ENCODE measurements at regions not wholly inside any gene's neighbourhood (a gene's known extent, or its start where the extent isn't known, plus 50 kb on each side); places are given as distances from the start of the nearest gene placed in this dataset.

DNA sequence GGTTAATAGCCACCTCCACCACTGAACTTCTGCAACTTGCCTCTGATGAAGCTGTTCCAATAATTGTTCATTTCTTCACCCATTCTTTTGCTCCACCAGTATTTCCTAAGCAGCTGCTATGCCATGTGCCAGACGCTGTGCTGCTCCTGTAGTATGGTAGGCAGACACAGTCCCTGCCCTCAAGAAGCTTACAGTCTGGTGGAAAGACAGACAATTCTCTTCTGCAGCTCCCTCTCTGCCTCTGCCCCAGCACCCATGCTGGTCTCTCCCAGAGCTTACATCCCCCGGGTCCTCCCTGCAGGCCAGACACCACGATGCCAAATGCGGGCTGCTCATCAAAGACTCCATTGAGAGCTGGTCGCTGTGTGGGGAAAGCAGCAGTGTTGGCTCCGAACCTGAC is 111.6 kb upstream of the ESRRB start:
- peaks cover 2% of the 10 kb centered on the region for H3K36me3 Mint-ChIP-seq (ENCODE audit: insufficient read depth)
- H3K27ac Mint-ChIP-seq (ENCODE audit: low read depth) = no peak overlapping the region
- no peaks in the 10 kb centered on the region for H3K4me1 Mint-ChIP-seq
- no peak for ATAC-seq (replicated peaks; ENCODE audit: extremely low read depth, poor library complexity, severe bottlenecking)
- no peak overlapping the region for H3K4me3 Mint-ChIP-seq
- DNase-seq (ENCODE audit: low spot score in 2 of 2) = no peak
- H3K27me3 Mint-ChIP-seq = peaks cover 36% of the 10 kb centered on the region
- no peaks in the 10 kb centered on the region for H3K9me3 Mint-ChIP-seq

DNA sequence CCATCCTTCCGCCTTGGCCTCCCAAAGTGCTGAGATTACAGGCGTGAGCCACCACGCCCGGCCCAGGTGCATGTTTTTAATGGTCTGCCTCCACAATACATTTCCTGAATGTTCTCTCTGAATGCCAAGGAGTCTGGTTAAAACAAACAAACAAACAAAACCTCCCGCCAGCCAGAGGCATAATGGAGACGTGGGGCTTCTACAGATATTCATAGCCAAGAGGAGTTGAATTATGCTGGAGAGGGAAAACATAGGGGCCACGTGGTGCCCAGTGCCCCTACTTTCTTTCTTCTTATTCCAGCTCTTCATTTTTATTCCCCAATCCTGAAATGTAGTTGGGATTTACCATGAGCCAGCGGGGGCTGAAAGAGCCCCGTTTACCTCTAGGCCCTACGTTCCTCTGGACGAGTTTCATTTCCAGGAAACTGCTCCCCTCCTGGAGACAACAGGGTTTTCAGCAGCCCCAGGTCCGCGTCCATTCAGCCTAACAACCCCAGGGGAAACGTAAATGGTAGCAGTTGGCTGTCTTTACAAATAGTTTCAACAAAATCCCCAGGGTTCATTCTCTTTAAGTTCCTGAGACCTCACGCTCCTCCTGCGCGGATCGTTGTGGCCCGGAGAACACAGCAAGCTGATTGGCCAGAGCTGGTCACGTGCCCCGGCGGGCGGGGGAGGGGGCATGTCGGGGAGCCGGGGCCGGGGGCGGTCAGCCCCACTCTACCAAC is 108.5 kb upstream of the ESRRB start:
- no peak overlapping the region for H3K4me3 Mint-ChIP-seq
- ATAC-seq (replicated peaks; ENCODE audit: extremely low read depth, poor library complexity, severe bottlenecking) (no peak), DNase-seq (ENCODE audit: low spot score in 2 of 2) (no peak)
- peaks cover 2% of the 10 kb centered on the region for H3K36me3 Mint-ChIP-seq (ENCODE audit: insufficient read depth)
- peaks cover 38% of the 10 kb centered on the region for H3K27me3 Mint-ChIP-seq
- no peaks in the 10 kb centered on the region for H3K9me3 Mint-ChIP-seq
- H3K27ac Mint-ChIP-seq (ENCODE audit: low read depth) = no peak overlapping the region
- H3K4me1 Mint-ChIP-seq = no peaks in the 10 kb centered on the region

DNA sequence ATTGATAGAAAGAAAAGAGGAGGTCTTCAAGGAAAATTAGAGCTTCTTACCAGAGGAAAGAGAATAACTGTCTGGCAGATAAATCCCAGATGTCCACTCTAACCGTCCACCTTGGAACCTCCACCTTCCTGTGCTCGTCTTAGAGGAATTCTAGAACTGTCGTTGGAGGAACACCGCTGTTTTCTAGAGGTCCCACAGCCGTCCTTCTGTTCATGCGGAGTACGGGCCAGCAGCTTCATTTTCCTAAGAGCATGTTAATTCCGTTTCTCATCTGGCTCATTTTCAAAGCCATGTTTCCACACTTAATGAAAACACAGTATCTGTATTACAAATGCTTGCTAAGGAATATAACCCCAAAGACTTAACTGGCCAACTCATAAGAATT is 107.9 kb upstream of the ESRRB start:
- no peak overlapping the region for H3K4me3 Mint-ChIP-seq
- H3K27me3 Mint-ChIP-seq = peaks cover 38% of the 10 kb centered on the region
- no peaks in the 10 kb centered on the region for H3K4me1 Mint-ChIP-seq
- peaks cover 6% of the 10 kb centered on the region for H3K36me3 Mint-ChIP-seq (ENCODE audit: insufficient read depth)
- DNase-seq (ENCODE audit: low spot score in 2 of 2) = no peak
- ATAC-seq (replicated peaks; ENCODE audit: extremely low read depth, poor library complexity, severe bottlenecking) = no peak
- H3K9me3 Mint-ChIP-seq = no peaks in the 10 kb centered on the region
- no peak overlapping the region for H3K27ac Mint-ChIP-seq (ENCODE audit: low read depth)

DNA sequence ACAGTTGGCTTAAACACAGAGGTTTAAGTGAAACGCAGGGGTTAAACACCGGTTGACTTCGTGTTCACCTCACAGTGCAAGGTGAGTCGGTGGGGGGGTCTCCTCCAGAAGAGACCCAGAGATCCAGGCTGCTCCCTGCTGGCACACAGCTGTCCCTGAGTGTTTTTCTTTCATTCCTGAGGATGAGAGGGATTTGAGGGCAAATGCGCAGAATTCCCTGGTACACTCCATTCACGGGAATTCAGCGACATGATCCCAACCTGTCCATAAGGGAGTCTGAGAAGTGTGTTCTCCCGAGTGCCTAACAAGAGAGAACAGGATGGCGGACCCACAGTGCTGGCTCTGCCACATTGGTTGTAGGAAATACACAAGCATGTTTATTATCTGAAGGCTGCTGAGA is 107.2 kb upstream of the ESRRB start:
- H3K36me3 Mint-ChIP-seq (ENCODE audit: insufficient read depth) = peaks cover 6% of the 10 kb centered on the region
- H3K4me1 Mint-ChIP-seq = no peaks in the 10 kb centered on the region
- ATAC-seq (replicated peaks; ENCODE audit: extremely low read depth, poor library complexity, severe bottlenecking) (no peak), DNase-seq (ENCODE audit: low spot score in 2 of 2) (no peak)
- H3K27ac Mint-ChIP-seq (ENCODE audit: low read depth) = no peak overlapping the region
- H3K9me3 Mint-ChIP-seq = no peaks in the 10 kb centered on the region
- peaks cover 38% of the 10 kb centered on the region for H3K27me3 Mint-ChIP-seq
- H3K4me3 Mint-ChIP-seq = no peak overlapping the region

DNA sequence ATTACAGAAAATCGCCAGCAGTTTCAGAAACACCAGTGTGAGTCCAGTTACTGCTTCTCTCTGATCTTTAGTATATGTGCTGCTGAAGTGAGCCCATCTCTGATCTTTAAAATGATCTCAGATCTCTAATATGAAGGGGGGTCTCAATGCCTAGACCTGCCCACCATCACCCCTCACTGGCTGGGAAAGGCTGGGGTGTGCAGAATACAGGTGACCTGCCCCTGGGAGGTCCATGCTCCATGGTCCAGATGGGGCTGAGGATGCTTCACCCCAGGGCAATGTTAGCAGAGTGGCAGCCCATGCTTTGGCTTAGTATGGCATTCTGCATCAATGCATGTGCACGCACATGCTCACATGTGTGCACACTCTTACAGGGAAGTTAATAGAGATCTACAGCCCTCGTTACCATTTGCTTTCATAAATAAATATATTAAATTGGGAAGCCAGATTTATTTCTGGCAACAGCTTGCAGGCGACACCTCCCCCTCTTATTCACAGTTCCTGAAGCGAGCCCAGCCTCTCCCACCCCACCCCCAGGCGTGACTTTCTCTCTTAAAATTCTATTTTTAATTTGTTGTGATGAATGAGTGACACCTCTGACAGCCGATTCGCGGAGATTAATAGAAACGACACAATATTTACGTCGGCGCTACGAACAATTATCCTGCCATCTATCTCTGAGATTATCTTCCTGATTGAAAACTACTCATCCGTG is 104.7 kb upstream of the ESRRB start:
- Mint-ChIP-seq H3K27me3 (peaks cover 15% of the 10 kb centered on the region), H3K4me3 (no peak overlapping the region), H3K27ac (ENCODE audit: low read depth) (no peak overlapping the region), H3K4me1 (no peaks in the 10 kb centered on the region), H3K36me3 (ENCODE audit: insufficient read depth) (peaks cover 6% of the 10 kb centered on the region), H3K9me3 (no peaks in the 10 kb centered on the region)
- no peak for DNase-seq (ENCODE audit: low spot score in 2 of 2)
- no peak for ATAC-seq (replicated peaks; ENCODE audit: extremely low read depth, poor library complexity, severe bottlenecking)

DNA sequence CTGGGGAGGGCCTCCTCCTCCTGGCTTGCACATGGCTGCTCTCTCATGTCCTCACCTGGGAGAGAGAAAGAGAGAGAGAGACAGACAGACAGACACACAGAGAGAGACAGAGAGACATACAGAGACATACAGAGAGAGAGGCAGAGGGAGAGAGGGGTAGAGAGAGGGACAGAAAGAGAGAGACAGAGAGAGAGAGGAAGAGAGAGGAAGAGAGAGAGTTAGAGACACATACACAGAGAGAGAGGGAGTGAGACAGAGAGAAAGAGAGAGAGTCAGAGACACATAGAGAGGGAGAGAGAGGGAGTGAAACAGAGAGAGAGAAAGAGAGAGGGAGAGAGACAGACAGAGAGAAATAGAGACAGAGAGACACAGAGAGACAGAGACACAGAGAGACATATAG is 103.6 kb upstream of the ESRRB start:
- H3K27ac Mint-ChIP-seq (ENCODE audit: low read depth) = no peak overlapping the region
- no peaks in the 10 kb centered on the region for H3K9me3 Mint-ChIP-seq
- no peak for ATAC-seq (replicated peaks; ENCODE audit: extremely low read depth, poor library complexity, severe bottlenecking)
- H3K4me3 Mint-ChIP-seq = no peak overlapping the region
- H3K36me3 Mint-ChIP-seq (ENCODE audit: insufficient read depth) = peaks cover 3% of the 10 kb centered on the region
- no peaks in the 10 kb centered on the region for H3K4me1 Mint-ChIP-seq
- H3K27me3 Mint-ChIP-seq = peaks cover 10% of the 10 kb centered on the region
- no peak for DNase-seq (ENCODE audit: low spot score in 2 of 2)

DNA sequence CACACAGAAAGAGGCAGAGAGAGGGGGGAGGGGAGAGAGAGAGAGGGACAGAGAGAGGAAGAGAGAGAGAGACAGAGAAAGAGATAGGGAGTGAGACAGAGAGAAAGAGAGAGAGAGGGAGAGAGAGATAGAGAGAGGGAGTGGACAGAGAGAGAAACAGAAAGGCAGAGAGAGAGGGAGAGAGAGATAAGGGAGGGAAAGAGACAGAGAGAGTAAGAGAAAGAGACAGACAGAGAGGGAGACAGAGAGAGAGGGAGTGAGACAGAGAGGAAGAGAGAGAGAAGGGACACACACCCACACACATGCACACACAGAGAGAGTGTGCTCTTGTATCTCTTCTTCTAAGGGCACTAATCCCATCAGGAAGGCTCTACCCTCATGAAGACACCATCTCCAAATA is 103.2 kb upstream of the ESRRB start:
- no peak for DNase-seq (ENCODE audit: low spot score in 2 of 2)
- Mint-ChIP-seq H3K36me3 (ENCODE audit: insufficient read depth) (peaks cover 3% of the 10 kb centered on the region), H3K4me3 (no peak overlapping the region), H3K9me3 (no peaks in the 10 kb centered on the region), H3K4me1 (no peaks in the 10 kb centered on the region), H3K27me3 (peaks cover 10% of the 10 kb centered on the region), H3K27ac (ENCODE audit: low read depth) (no peak overlapping the region)
- no peak for ATAC-seq (replicated peaks; ENCODE audit: extremely low read depth, poor library complexity, severe bottlenecking)

DNA sequence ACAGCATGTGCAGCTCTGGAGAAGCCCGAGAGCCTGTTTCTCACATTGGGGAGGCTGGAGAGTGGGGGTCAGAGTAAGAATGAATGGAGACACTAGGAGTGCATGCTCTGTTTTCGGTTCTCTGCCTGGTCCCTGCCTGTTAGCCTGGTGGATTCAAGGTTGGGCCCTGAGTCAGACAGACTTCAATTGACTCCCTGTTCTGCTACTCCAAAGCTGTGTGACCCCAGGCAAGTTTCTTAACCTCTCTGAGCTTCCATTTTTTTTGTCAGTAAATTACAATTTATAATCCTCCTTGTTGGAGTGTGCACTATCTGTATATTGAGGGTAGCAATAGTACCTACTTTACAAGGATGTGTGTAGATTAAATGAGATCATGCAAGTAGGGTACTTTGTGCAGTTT is 102.6 kb upstream of the ESRRB start:
- no peak overlapping the region for H3K27ac Mint-ChIP-seq (ENCODE audit: low read depth)
- no peaks in the 10 kb centered on the region for H3K9me3 Mint-ChIP-seq
- DNase-seq (ENCODE audit: low spot score in 2 of 2) (no peak), ATAC-seq (replicated peaks; ENCODE audit: extremely low read depth, poor library complexity, severe bottlenecking) (no peak)
- peaks cover 3% of the 10 kb centered on the region for H3K36me3 Mint-ChIP-seq (ENCODE audit: insufficient read depth)
- no peaks in the 10 kb centered on the region for H3K4me1 Mint-ChIP-seq
- H3K4me3 Mint-ChIP-seq = no peak overlapping the region
- H3K27me3 Mint-ChIP-seq = peaks cover 10% of the 10 kb centered on the region

DNA sequence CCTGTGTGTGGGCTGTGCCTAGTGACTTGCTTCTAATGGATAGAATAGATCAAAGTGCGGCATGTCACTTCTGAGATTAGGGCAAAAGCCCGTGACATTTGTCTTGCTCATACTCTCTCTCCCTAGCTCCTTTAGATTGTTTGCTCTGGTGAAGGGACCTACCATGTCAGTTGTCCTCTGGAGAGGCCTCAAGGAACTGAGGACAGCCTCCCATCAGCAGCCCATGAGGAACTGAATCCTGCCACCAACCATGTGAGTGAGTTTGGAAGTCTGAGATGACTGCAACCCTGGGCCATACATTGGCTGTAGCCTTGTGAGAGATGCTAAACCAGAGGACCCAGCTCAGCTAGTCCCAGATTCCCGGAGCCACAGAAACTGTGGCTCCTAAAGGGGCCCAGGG is 101.6 kb upstream of the ESRRB start:
- H3K4me3 Mint-ChIP-seq = no peak overlapping the region
- ATAC-seq (replicated peaks; ENCODE audit: extremely low read depth, poor library complexity, severe bottlenecking) = no peak
- H3K27me3 Mint-ChIP-seq = peaks cover 3% of the 10 kb centered on the region
- H3K36me3 Mint-ChIP-seq (ENCODE audit: insufficient read depth) = peaks cover 3% of the 10 kb centered on the region
- H3K4me1 Mint-ChIP-seq = no peaks in the 10 kb centered on the region
- no peaks in the 10 kb centered on the region for H3K9me3 Mint-ChIP-seq
- H3K27ac Mint-ChIP-seq (ENCODE audit: low read depth) = no peak overlapping the region
- no peak for DNase-seq (ENCODE audit: low spot score in 2 of 2)

DNA sequence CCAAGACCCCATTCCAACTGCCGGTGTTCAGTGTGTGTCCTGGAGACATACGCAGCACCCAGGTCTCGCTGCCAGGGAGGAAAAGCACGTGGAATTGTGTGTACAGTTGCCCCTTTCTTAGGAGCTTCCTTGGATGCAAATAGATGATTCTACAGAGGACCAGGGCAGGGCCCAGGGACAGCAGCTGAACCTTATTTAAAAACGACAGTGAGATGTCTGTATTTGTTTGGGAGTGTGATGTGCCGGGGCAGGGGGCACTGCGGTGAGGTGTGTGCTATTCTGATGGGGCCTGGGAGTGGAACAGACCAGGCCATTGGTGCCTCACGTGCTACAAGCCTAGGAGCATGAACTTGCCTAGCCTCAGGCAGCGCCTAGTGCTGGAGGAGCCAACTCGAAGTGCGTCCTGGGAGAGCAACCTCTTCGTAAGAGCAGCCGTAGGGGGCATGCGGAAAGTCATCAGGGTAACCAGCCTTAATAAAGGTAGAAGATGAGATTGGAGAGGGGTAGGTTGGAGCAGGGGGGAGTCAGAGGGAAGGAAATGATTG is 98.3 kb upstream of the ESRRB start:
- H3K27ac Mint-ChIP-seq (ENCODE audit: low read depth) = no peak overlapping the region
- no peaks in the 10 kb centered on the region for H3K4me1 Mint-ChIP-seq
- H3K27me3 Mint-ChIP-seq = no peaks in the 10 kb centered on the region
- no peaks in the 10 kb centered on the region for H3K9me3 Mint-ChIP-seq
- H3K36me3 Mint-ChIP-seq (ENCODE audit: insufficient read depth) = peaks cover 2% of the 10 kb centered on the region
- ATAC-seq (replicated peaks; ENCODE audit: extremely low read depth, poor library complexity, severe bottlenecking) (no peak), DNase-seq (ENCODE audit: low spot score in 2 of 2) (no peak)
- no peak overlapping the region for H3K4me3 Mint-ChIP-seq

DNA sequence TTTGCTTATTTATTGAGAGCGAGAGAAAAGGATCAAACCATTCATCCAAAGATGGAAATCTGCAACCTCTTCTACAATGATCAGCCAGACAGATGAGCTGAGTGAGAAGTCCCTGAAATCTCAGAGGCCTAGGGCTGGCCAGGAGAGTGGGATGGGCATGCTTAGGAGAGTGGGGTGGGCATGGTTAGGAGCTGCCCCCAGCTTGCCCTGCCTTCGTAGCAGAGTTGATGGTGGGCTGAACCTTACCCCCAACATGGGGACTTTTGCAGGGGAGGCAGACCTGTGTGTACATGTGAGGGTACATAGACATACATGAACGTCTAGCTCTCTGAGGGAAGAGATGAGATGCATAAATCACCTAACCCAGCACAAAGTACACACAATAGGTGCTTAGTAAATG is 95.7 kb upstream of the ESRRB start:
- H3K27me3 Mint-ChIP-seq = no peaks in the 10 kb centered on the region

DNA sequence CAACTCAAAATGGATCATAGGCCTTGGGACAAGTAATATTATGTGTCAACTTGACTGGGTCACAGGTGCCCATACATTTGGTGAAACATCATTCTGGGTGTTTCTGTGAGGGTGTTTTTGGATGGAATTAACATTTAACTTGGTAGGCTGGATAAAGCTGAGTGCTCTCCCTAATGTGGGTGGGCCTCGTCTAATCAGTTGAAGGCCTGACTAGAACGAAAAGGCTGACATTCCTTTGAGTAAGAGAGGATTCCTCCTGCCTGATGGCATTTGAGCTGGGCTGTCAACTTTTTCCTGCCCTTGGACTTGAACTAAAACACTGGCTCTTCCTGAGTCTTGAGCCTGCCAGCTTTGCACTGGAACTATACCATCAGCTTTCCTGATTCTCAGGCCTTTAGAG is 93.4 kb upstream of the ESRRB start:
- no peak overlapping the region for H3K27ac Mint-ChIP-seq (ENCODE audit: low read depth)
- no peaks in the 10 kb centered on the region for H3K9me3 Mint-ChIP-seq
- H3K27me3 Mint-ChIP-seq = no peaks in the 10 kb centered on the region
- no peak overlapping the region for H3K4me3 Mint-ChIP-seq
- ATAC-seq (replicated peaks; ENCODE audit: extremely low read depth, poor library complexity, severe bottlenecking) = no peak
- no peak for DNase-seq (ENCODE audit: low spot score in 2 of 2)
- no peaks in the 10 kb centered on the region for H3K4me1 Mint-ChIP-seq
- H3K36me3 Mint-ChIP-seq (ENCODE audit: insufficient read depth) = peaks cover 2% of the 10 kb centered on the region

More for the DNA sequence above, 95.7 kb upstream of the ESRRB start:
- Mint-ChIP-seq H3K4me3 (no peak overlapping the region), H3K9me3 (no peaks in the 10 kb centered on the region), H3K36me3 (ENCODE audit: insufficient read depth) (peaks cover 2% of the 10 kb centered on the region), H3K27ac (ENCODE audit: low read depth) (no peak overlapping the region), H3K4me1 (no peaks in the 10 kb centered on the region)
- no peak for ATAC-seq (replicated peaks; ENCODE audit: extremely low read depth, poor library complexity, severe bottlenecking)
- no peak for DNase-seq (ENCODE audit: low spot score in 2 of 2)

DNA sequence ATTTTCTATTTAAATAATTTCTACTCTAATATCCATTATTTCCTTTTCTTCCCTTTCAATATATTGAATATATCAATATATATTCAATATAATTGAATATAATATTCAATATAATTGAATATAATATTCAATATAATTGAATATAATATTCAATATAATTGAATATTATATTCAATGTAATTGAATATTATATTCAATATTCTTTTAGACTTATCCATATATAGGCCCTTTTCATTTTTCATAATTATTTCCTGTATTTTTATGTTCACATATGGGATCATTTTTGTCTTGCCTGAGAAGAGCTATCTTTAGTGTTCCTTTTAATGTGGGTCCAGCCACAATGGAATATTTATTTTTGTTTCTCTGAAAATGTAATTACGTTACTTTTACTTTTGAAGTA is 88.9 kb upstream of the ESRRB start:
- Mint-ChIP-seq H3K27me3 (no peaks in the 10 kb centered on the region), H3K27ac (ENCODE audit: low read depth) (no peak overlapping the region), H3K4me1 (no peaks in the 10 kb centered on the region), H3K9me3 (no peaks in the 10 kb centered on the region), H3K4me3 (no peak overlapping the region), H3K36me3 (ENCODE audit: insufficient read depth) (peaks cover 2% of the 10 kb centered on the region)
- DNase-seq (ENCODE audit: low spot score in 2 of 2) = no peak
- no peak for ATAC-seq (replicated peaks; ENCODE audit: extremely low read depth, poor library complexity, severe bottlenecking)
